OCI-LY1 (cell line): ENCODE measurements at regions not wholly inside any gene's neighbourhood (a gene's known extent, or its start where the extent isn't known, plus 50 kb on each side); places are given as distances from the start of the nearest gene placed in this dataset.
"Not testable (repeated sequence)": the region's sequence is repeated elsewhere in the genome, so short reads cannot be mapped to it uniquely, and the experiment has no call there.

Experiments used
- H2AFZ ChIP-seq: fragments of 200-600 bp; sonication (generic), shearing (Covaris generic); 2 replicates; pipeline ENCODE4 v1.6.0; 2014; ENCODE audit warnings: antibody characterized with exemption, mild to moderate bottlenecking, low read length
- H3F3A ChIP-seq: fragments of 200-600 bp; sonication (generic), shearing (Covaris generic); 2 replicates; pipeline ENCODE4 v1.6.0; 2014; ENCODE audit warnings: mild to moderate bottlenecking, antibody characterized with exemption, low read length, moderate library complexity; ENCODE audit not compliant: insufficient read depth
- H3K27ac ChIP-seq: fragments of 200-600 bp; sonication (generic); 2 replicates; pipeline ENCODE4 v1.5.1; 2014; ENCODE audit warnings: low read length, mixed run types, mild to moderate bottlenecking, low read depth; ENCODE audit not compliant: poor library complexity, severe bottlenecking
- H3K27me3 ChIP-seq: fragments of 200-600 bp; sonication (generic); 2 replicates; pipeline ENCODE4 v1.6.0; 2014; ENCODE audit warnings: antibody characterized with exemption, mild to moderate bottlenecking, low read length, moderate library complexity; ENCODE audit not compliant: insufficient read depth
- H3K36me3 ChIP-seq: fragments of 200-600 bp; sonication (generic); 2 replicates; pipeline ENCODE4 v1.6.1; 2014; ENCODE audit warnings: mild to moderate bottlenecking, antibody characterized with exemption, low read length, moderate library complexity, mixed read lengths; ENCODE audit not compliant: insufficient read depth
- H3K4me1 ChIP-seq: fragments of 200-600 bp; sonication (generic); 2 replicates; pipeline ENCODE4 v1.5.1; 2014; ENCODE audit warnings: mild to moderate bottlenecking, low read length, moderate library complexity; ENCODE audit not compliant: insufficient read depth, severe bottlenecking
- H3K4me2 ChIP-seq: fragments of 200-600 bp; sonication (generic), shearing (Covaris generic); 2 replicates; pipeline ENCODE4 v1.6.1; 2014; ENCODE audit warnings: low read length
- H3K4me3 ChIP-seq: fragments of 200-600 bp; sonication (generic); 2 replicates; pipeline ENCODE4 v1.5.1; 2014; ENCODE audit warnings: low read length, low read depth, mild to moderate bottlenecking, mixed read lengths; ENCODE audit not compliant: poor library complexity, severe bottlenecking
- H3K79me2 ChIP-seq: fragments of 200-600 bp; shearing (Covaris generic); 2 replicates; pipeline ENCODE4 v1.6.1; 2016; ENCODE audit warnings: mixed run types, low read length, mixed read lengths; ENCODE audit not compliant: insufficient read depth
- H3K9ac ChIP-seq: fragments of 200-600 bp; sonication (generic), shearing (Covaris generic); 2 replicates; pipeline ENCODE4 v1.6.1; 2014; ENCODE audit warnings: mild to moderate bottlenecking, low read length, mixed read lengths
- H3K9me2 ChIP-seq: fragments of 200-600 bp; sonication (generic), shearing (Covaris generic); 2 replicates; pipeline ENCODE4 v1.6.1; 2014; ENCODE audit warnings: low read depth, mild to moderate bottlenecking, low read length, mixed read lengths
- H3K9me3 ChIP-seq: fragments of 200-600 bp; shearing (Covaris generic); 2 replicates; pipeline ENCODE4 v1.6.1; 2014; ENCODE audit warnings: low read length, mixed read lengths
- H4K20me1 ChIP-seq: fragments of 200-600 bp; sonication (generic), shearing (Covaris generic); 2 replicates; pipeline ENCODE4 v1.6.0; 2016; ENCODE audit warnings: mild to moderate bottlenecking, low read length; ENCODE audit not compliant: insufficient read depth
- CTCF ChIP-seq: fragments of 200-600 bp; sonication (generic), shearing (Covaris generic); IDR thresholded peaks from 2 replicates; pipeline ENCODE4 v1.5.1; 2017; ENCODE audit warnings: mild to moderate bottlenecking, antibody characterized with exemption, low read length, moderate library complexity, mixed read lengths
- EZH2 ChIP-seq: fragments of 200-600 bp; sonication (generic), shearing (Covaris generic); IDR thresholded peaks from 2 replicates; pipeline ENCODE4 v1.8.0; 2017; ENCODE audit warnings: borderline replicate concordance, mixed run types, mild to moderate bottlenecking, antibody characterized with exemption, low read length, moderate library complexity, mixed read lengths

- no peaks in the 10 kb centered on the region for H3K9me2 ChIP-seq
- H3K9me3 ChIP-seq = no peaks in the 10 kb centered on the region
- no peak overlapping the region for H3K9ac ChIP-seq
- H3F3A ChIP-seq = no peaks in the 10 kb centered on the region
- no peaks in the 10 kb centered on the region for H4K20me1 ChIP-seq
- no peak overlapping the region for H3K4me2 ChIP-seq
- H3K36me3 ChIP-seq = no peaks in the 10 kb centered on the region; the same call in 1 of the 2 replicates
- no peaks in the 10 kb centered on the region for H3K79me2 ChIP-seq
- H2AFZ ChIP-seq = no peak overlapping the region
- H3K4me1 ChIP-seq = no peaks in the 10 kb centered on the region
- TF ChIP-seq CTCF (no peak), EZH2 (no peak)
- H3K27me3 ChIP-seq = no peaks in the 10 kb centered on the region
- no peak overlapping the region for H3K4me3 ChIP-seq
- H3K27ac ChIP-seq = no peak overlapping the region
Measured at GRCh38 chr16:29198231-29198630, 208.3 kb downstream of the NPIPB11 start.

GRCh38 chr16:29197494-29198100, 208.9 kb downstream of the NPIPB11 start:
- H3K9ac ChIP-seq, H2AFZ ChIP-seq, H3F3A ChIP-seq, H3K9me2 ChIP-seq, H3K9me3 ChIP-seq, H3K27ac ChIP-seq, H3K79me2 ChIP-seq, H3K36me3 ChIP-seq, H3K4me3 ChIP-seq, H4K20me1 ChIP-seq, H3K4me1 ChIP-seq, H3K4me2 ChIP-seq, H3K27me3 ChIP-seq: not testable (repeated sequence)

GRCh38 chr16:29196746-29197145, 209.8 kb downstream of the NPIPB11 start:
- H3K4me2 ChIP-seq, H3K9me2 ChIP-seq, H4K20me1 ChIP-seq, H3K9ac ChIP-seq, H3K4me1 ChIP-seq, H3K27ac ChIP-seq, H2AFZ ChIP-seq, H3K9me3 ChIP-seq, H3K4me3 ChIP-seq, H3K79me2 ChIP-seq, H3F3A ChIP-seq, H3K36me3 ChIP-seq, H3K27me3 ChIP-seq: not testable (repeated sequence)

- not testable (repeated sequence) for H4K20me1 ChIP-seq, H3F3A ChIP-seq, H2AFZ ChIP-seq, H3K9me3 ChIP-seq, H3K4me2 ChIP-seq, H3K4me1 ChIP-seq, H3K4me3 ChIP-seq, H3K9ac ChIP-seq, H3K36me3 ChIP-seq, H3K79me2 ChIP-seq, H3K27ac ChIP-seq, H3K9me2 ChIP-seq, H3K27me3 ChIP-seq
Measured at GRCh38 chr16:29195116-29195872, 210.4 kb downstream of the LAT start.

- H3K27me3 ChIP-seq, H4K20me1 ChIP-seq, H2AFZ ChIP-seq: not testable (repeated sequence)
Measured at GRCh38 chr16:29194185-29194844, 209.5 kb downstream of the LAT start.

GRCh38 chr16:29193634-29194033, 208.8 kb downstream of the LAT start:
- H2AFZ ChIP-seq, H3K27ac ChIP-seq, H3K9me3 ChIP-seq, H3K36me3 ChIP-seq, H3K4me1 ChIP-seq, H3K9ac ChIP-seq, H3F3A ChIP-seq, H3K27me3 ChIP-seq, H3K9me2 ChIP-seq, H4K20me1 ChIP-seq, H3K79me2 ChIP-seq, H3K4me3 ChIP-seq, H3K4me2 ChIP-seq: not testable (repeated sequence)

More at GRCh38 chr16:29194185-29194844, 209.5 kb downstream of the LAT start:
- H3K9me2 ChIP-seq, H3K9ac ChIP-seq, H3K4me1 ChIP-seq, H3K27ac ChIP-seq, H3K9me3 ChIP-seq, H3K4me3 ChIP-seq, H3F3A ChIP-seq, H3K4me2 ChIP-seq, H3K36me3 ChIP-seq, H3K79me2 ChIP-seq: not testable (repeated sequence)
